ENCODE measurements at regions not wholly inside any gene's neighbourhood (a gene's known extent, or its start where the extent isn't known, plus 50 kb on each side); places are given as distances from the start of the nearest gene placed in this dataset.

GRCh38 chr3:124217542-124217941 lies 225.6 kb upstream of the ROPN1 start (continued):
- TF ChIP-seq ETS1 (CRISPR knock-in tag; IDR thresholded peaks at IDR 0.05) (peak; percentile 76; the same call in 1 of the 2 replicates), RARA (CRISPR knock-in tag; IDR thresholded peaks at IDR 0.05) (peak; percentile 80), KLF15 (CRISPR knock-in tag; IDR thresholded peaks at IDR 0.05; ENCODE audit: borderline replicate concordance) (no peak), NCOA1 (CRISPR knock-in tag; IDR thresholded peaks at IDR 0.05) (no peak), MTA3 (CRISPR knock-in tag; IDR thresholded peaks at IDR 0.05) (no peak), ZNF567 (CRISPR knock-in tag; IDR thresholded peaks at IDR 0.05; ENCODE audit: borderline replicate concordance) (no peak), FOXK1 (CRISPR knock-in tag; IDR thresholded peaks at IDR 0.05; ENCODE audit: borderline replicate concordance, low read depth) (peak; percentile 77; the same call in 1 of the 2 replicates), HOXA9 (CRISPR knock-in tag; IDR thresholded peaks at IDR 0.05; ENCODE audit: borderline replicate concordance) (no peak), PHF8 (CRISPR knock-in tag; IDR thresholded peaks at IDR 0.05) (no peak), ZNF24 (IDR thresholded peaks at IDR 0.05) (no peak), RFX1 (IDR thresholded peaks at IDR 0.05) (no peak), SRSF9 (IDR thresholded peaks at IDR 0.05; ENCODE audit: borderline replicate concordance, insufficient read depth, low read depth, low read length, poor library complexity, severe bottlenecking) (no peak), XBP1 (CRISPR knock-in tag; IDR thresholded peaks at IDR 0.05) (peak; percentile 89), ESRRA (CRISPR knock-in tag; IDR thresholded peaks at IDR 0.05; ENCODE audit: low read depth) (no peak), ZNF816 (CRISPR knock-in tag; IDR thresholded peaks at IDR 0.05; ENCODE audit: borderline replicate concordance) (peak; percentile 84; the same call in 1 of the 2 replicates), U2AF1 (optimal IDR thresholded peaks at IDR 0.05; ENCODE audit: low read depth, low read length) (no peak), ZNF263 (CRISPR knock-in tag; IDR thresholded peaks at IDR 0.05) (peak; percentile 58), ZSCAN5A (CRISPR knock-in tag; IDR thresholded peaks at IDR 0.05; ENCODE audit: borderline replicate concordance) (peak; percentile 65; the same call in 1 of the 2 replicates)
- TF ChIP-seq, protein P1, sequence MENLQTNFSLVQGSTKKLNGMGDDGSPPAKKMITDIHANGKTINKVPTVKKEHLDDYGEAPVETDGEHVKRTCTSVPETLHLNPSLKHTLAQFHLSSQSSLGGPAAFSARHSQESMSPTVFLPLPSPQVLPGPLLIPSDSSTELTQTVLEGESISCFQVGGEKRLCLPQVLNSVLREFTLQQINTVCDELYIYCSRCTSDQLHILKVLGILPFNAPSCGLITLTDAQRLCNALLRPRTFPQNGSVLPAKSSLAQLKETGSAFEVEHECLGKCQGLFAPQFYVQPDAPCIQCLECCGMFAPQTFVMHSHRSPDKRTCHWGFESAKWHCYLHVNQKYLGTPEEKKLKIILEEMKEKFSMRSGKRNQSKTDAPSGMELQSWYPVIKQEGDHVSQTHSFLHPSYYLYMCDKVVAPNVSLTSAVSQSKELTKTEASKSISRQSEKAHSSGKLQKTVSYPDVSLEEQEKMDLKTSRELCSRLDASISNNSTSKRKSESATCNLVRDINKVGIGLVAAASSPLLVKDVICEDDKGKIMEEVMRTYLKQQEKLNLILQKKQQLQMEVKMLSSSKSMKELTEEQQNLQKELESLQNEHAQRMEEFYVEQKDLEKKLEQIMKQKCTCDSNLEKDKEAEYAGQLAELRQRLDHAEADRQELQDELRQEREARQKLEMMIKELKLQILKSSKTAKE (CRISPR knock-in tag; IDR thresholded peaks at IDR 0.05; ENCODE audit: borderline replicate concordance), result 0 out of 2 replicates have a peak, but pooled peaks have one; percentile 16
- TF ChIP-seq, protein P2, sequence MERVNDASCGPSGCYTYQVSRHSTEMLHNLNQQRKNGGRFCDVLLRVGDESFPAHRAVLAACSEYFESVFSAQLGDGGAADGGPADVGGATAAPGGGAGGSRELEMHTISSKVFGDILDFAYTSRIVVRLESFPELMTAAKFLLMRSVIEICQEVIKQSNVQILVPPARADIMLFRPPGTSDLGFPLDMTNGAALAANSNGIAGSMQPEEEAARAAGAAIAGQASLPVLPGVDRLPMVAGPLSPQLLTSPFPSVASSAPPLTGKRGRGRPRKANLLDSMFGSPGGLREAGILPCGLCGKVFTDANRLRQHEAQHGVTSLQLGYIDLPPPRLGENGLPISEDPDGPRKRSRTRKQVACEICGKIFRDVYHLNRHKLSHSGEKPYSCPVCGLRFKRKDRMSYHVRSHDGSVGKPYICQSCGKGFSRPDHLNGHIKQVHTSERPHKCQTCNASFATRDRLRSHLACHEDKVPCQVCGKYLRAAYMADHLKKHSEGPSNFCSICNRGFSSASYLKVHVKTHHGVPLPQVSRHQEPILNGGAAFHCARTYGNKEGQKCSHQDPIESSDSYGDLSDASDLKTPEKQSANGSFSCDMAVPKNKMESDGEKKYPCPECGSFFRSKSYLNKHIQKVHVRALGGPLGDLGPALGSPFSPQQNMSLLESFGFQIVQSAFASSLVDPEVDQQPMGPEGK (CRISPR knock-in tag; IDR thresholded peaks at IDR 0.05), result peak; percentile 68
- TF ChIP-seq, protein P3, sequence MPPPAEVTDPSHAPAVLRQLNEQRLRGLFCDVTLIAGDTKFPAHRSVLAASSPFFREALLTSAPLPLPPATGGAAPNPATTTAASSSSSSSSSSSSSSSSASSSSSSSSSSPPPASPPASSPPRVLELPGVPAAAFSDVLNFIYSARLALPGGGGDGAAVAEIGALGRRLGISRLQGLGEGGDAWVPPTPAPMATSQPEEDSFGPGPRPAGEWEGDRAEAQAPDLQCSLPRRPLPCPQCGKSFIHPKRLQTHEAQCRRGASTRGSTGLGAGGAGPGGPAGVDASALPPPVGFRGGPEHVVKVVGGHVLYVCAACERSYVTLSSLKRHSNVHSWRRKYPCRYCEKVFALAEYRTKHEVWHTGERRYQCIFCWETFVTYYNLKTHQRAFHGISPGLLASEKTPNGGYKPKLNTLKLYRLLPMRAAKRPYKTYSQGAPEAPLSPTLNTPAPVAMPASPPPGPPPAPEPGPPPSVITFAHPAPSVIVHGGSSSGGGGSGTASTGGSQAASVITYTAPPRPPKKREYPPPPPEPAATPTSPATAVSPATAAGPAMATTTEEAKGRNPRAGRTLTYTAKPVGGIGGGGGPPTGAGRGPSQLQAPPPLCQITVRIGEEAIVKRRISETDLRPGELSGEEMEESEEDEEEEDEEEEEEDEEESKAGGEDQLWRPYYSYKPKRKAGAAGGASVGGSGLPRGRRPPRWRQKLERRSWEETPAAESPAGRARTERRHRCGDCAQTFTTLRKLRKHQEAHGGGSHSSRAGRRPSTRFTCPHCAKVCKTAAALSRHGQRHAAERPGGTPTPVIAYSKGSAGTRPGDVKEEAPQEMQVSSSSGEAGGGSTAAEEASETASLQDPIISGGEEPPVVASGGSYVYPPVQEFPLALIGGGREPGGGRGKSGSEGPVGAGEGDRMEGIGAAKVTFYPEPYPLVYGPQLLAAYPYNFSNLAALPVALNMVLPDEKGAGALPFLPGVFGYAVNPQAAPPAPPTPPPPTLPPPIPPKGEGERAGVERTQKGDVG (CRISPR knock-in tag; IDR thresholded peaks at IDR 0.05; ENCODE audit: borderline replicate concordance), result no peak

Measured in HepG2 (cell line).